GM12874 (cell line): ENCODE measurements at regions not wholly inside any gene's neighbourhood (a gene's known extent, or its start where the extent isn't known, plus 50 kb on each side); places are given as distances from the start of the nearest gene placed in this dataset.

Experiments
- TF ChIP-seq, protein P1 (sequence below): IDR thresholded peaks from 2 replicates; pipeline ENCODE4 v1.5.1; 2011; ENCODE audit warnings: low read depth, mild to moderate bottlenecking, control low read depth, low read length, moderate library complexity; ENCODE audit not compliant: insufficient read depth

DNA sequence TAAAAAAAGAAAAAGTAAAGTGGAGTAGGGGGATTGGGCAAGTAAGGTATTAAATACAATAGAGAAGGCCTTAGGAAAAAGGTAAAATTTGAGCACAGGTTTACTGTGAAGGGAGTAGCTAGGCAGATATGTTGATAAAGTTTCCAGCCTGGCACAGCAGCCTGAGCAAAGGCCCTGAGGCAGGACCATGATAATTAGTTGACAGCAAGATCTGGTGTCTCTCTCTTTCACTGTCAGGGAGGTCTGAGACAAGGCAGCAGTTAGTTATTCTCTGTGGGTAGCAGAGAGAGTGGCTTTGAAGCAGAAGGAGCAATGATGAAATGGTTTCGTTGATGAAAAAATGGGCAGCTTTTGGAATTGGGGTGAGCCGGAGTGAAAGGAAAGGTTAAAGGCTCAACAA is 119.5 kb downstream of the KDR start:
- TF ChIP-seq, protein P1, sequence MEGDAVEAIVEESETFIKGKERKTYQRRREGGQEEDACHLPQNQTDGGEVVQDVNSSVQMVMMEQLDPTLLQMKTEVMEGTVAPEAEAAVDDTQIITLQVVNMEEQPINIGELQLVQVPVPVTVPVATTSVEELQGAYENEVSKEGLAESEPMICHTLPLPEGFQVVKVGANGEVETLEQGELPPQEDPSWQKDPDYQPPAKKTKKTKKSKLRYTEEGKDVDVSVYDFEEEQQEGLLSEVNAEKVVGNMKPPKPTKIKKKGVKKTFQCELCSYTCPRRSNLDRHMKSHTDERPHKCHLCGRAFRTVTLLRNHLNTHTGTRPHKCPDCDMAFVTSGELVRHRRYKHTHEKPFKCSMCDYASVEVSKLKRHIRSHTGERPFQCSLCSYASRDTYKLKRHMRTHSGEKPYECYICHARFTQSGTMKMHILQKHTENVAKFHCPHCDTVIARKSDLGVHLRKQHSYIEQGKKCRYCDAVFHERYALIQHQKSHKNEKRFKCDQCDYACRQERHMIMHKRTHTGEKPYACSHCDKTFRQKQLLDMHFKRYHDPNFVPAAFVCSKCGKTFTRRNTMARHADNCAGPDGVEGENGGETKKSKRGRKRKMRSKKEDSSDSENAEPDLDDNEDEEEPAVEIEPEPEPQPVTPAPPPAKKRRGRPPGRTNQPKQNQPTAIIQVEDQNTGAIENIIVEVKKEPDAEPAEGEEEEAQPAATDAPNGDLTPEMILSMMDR: no peak

DNA sequence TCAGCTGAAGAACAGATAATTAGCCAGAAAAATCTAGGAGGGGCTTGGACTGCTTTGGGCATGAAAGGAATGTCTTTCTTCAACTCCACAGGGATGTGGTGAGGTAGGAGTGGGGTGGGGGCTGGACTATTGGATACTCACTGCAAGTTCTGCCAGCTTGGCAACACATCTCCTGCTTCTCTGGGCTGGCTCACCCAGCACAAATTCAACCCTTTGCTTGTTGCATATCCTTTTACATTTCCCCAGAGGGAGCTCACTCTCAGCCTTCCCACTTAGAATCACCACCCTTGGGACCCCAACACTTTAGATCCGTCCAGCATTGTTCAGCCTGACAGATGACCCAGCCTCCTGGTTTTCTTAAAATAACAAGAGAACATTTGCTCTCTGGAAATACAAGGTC is 120.6 kb downstream of the KDR start:
- TF ChIP-seq, protein P1: no peak

DNA sequence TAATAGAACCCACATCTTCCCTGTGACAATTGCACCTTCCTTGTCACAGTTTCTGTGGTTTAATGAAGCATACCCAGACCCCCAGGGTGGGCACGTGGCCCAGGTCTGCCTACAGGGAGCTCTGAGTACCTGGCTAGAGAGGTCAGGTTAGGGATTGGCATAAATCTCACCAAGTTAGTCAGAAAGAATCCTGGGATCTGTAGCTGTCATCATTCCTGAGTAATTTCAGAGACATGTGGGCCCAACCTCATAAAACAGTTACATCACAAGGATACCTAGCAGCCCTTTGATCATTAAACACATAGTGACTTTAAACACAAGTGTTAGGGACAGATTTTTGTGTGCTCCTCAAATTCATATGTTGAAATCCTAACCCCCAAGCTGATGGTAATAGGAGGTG is 123.0 kb downstream of the KDR start:
- TF ChIP-seq, protein P1: no peak

DNA sequence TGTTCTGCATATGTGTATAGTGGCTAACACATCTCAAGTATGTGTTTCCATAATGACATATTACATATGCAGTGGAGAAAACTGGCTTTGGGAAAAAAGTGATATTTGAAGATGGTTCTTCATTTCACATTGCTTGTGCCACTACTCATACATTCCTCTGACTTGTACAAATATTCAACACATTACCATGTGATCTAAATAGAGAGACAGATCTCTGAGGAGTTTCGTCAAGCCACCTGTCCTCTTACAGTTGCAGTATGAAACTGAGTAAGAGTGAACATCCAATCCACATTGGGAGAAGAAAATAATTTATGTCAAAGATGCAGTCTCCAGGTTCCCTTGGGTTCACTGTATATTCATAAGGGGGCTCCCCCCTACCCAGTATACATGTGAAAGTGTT is 123.9 kb downstream of the KDR start:
- TF ChIP-seq, protein P1: no peak

DNA sequence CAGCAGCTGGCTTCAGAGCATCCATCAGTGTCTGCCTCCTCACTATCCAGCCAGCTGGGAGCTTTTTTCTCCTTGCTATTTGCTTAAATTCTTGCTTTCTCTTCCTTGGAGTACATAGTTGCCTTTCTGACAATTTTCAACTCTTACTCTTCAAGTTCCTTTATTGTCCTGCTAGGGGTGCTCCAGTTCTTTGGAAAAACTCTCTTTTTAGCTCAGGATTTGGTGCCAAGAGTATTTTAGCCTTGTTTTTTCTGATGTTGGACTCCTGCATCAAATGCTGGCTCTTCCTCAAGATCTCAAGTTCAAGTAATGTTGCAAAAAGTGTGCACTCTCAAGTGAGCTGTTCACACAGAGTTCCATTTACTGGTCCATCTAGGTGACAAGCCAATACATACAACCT is 126.4 kb downstream of the KDR start:
- TF ChIP-seq, protein P1: no peak

DNA sequence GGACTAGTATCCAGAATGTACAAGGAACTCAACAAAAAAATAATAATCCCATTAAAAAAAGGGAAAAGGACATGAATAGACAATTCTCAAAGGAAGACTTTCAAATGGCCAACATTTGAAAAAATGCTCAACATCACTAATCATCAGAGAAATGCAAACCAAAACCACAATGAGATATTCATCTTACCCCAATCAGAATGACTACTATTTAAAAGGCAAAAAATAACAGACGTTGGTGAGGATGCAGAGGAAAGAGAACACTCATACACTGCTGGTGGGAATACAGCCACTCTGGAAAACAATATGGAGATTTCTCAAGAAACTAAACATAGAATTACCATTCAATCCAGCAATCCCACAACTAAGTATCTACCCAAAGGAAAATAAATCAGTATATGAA is 133.1 kb downstream of the KDR start:
- TF ChIP-seq, protein P1: no peak

DNA sequence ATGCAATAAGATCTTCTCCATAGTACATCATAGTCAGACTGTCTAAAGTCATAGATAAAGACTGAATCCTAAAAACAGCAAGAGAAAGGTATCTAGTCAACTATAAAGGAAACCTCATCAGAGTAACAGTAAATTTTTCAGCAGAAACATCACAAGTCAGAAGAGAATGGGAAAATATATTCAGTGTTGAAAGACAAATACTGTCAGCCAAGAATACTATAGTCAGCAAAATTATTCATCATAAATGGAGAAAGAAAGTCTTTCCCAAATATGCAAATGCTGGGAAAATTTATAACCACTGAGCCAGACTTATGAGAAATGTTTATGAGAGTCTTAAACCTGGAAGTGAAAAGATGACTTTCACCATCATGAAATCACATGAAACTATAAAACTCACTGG is 136.7 kb downstream of the KDR start:
- TF ChIP-seq, protein P1: no peak
